Frontal cortex (tissue), 3 donors: ENCODE measurements at regions not wholly inside any gene's neighbourhood (a gene's known extent, or its start where the extent isn't known, plus 50 kb on each side); places are given as distances from the start of the nearest gene placed in this dataset.
A peak's percentile ranks its signal among the peaks of the same experiment; 100 is the strongest.

Experiments
- DNase-seq, 2 donors: peaks; one replicate each; pipeline ENCODE4 v3.0.0; 2012; ENCODE audit warnings: low spot score in 2 of 2
- FAIRE-seq: peaks from 2 replicates; lab custom pipeline; 2012; peaks lifted over from hg19 to GRCh38; lab: Jason Lieb, UNC
- donor health status: control.
- donor health status: control.
- donor health status: control.

- DNase-seq = no peak
- FAIRE-seq = no peak
These were observed 1086.1 kb upstream of the CNTN5 start for GRCh38 chr11:97934572-97935208.

- FAIRE-seq (no peak), DNase-seq (no peak)
These were observed 1083.2 kb upstream of the CNTN5 start for GRCh38 chr11:97937501-97937900.

- no peak for FAIRE-seq
- DNase-seq = no peak
These were observed 1082.0 kb upstream of the CNTN5 start for GRCh38 chr11:97938789-97939188.

GRCh38 chr11:97943493-97943892 lies 1077.3 kb upstream of the CNTN5 start:
- no peak for FAIRE-seq
- DNase-seq = no peak

GRCh38 chr11:97948793-97949192 lies 1072.0 kb upstream of the CNTN5 start:
- DNase-seq (no peak), FAIRE-seq (no peak)

- DNase-seq = no peak
- FAIRE-seq = peak; percentile 87
These were observed 1065.2 kb upstream of the CNTN5 start for GRCh38 chr11:97955595-97955994.

GRCh38 chr11:97956904-97957303 lies 1063.8 kb upstream of the CNTN5 start:
- FAIRE-seq = no peak
- no peak for DNase-seq

GRCh38 chr11:97961431-97961830 lies 1059.3 kb upstream of the CNTN5 start:
- DNase-seq = no peak
- FAIRE-seq = no peak

GRCh38 chr11:97962758-97963157 lies 1058.0 kb upstream of the CNTN5 start:
- DNase-seq = no peak
- FAIRE-seq = no peak

- no peak for DNase-seq
- no peak for FAIRE-seq
These were observed 1057.0 kb upstream of the CNTN5 start for GRCh38 chr11:97963528-97964331.

GRCh38 chr11:97964332-97965004 lies 1056.3 kb upstream of the CNTN5 start:
- DNase-seq = no peak
- FAIRE-seq = no peak

- FAIRE-seq = no peak
- DNase-seq = no peak
These were observed 1054.7 kb upstream of the CNTN5 start for GRCh38 chr11:97965849-97966646.

- no peak for FAIRE-seq
- DNase-seq = no peak
These were observed 1053.8 kb upstream of the CNTN5 start for GRCh38 chr11:97966901-97967300.

- FAIRE-seq (no peak), DNase-seq (no peak)
These were observed 1052.7 kb upstream of the CNTN5 start for GRCh38 chr11:97968071-97968470.

GRCh38 chr11:97972731-97973130 lies 1048.0 kb upstream of the CNTN5 start:
- DNase-seq = no peak
- FAIRE-seq = no peak

- DNase-seq (no peak), FAIRE-seq (no peak)
These were observed 1047.3 kb upstream of the CNTN5 start for GRCh38 chr11:97973352-97973857.

GRCh38 chr11:97974798-97975498 lies 1045.8 kb upstream of the CNTN5 start:
- FAIRE-seq (no peak), DNase-seq (no peak)

- DNase-seq (no peak), FAIRE-seq (no peak)
These were observed 1043.0 kb upstream of the CNTN5 start for GRCh38 chr11:97977726-97978125.

GRCh38 chr11:97979741-97980140 lies 1041.0 kb upstream of the CNTN5 start:
- no peak for DNase-seq
- no peak for FAIRE-seq
